HEK293T (cell line): ENCODE measurements at regions not wholly inside any gene's neighbourhood (a gene's known extent, or its start where the extent isn't known, plus 50 kb on each side); places are given as distances from the start of the nearest gene placed in this dataset.

ENCODE experiments used
- ELF4 ChIP-seq: fragments of 450-650 bp; IDR thresholded peaks from 2 replicates; pipeline ENCODE4 v1.6.1; 2017; ENCODE audit warnings: antibody characterized with exemption
- SP1 ChIP-seq: fragments of 450-650 bp; IDR thresholded peaks from 2 replicates; pipeline ENCODE4 v1.6.1; 2017

DNA sequence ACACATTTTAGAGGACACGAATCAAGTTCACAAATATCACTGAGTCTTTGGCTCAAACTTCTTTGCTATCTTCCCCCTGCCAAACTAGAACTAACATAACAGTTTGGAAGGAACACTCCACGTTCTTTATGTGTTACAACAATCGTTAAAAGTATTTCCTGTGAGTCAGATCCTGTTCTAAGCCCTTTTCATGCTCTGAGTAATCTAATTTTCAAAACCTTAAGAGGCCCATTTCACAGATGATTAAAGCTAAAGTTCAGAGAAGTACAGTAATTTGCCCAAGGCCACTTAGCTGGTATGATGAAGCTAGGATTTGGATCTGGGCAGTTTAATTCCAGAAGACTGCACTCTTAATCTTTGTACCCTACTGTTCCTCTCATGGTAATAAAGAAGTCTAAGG lies 854.4 kb upstream of the INTU start:
- TF ChIP-seq ELF4 (no peak), SP1 (no peak)
